Suprapubic skin (tissue), 4 donors: ENCODE measurements at regions not wholly inside any gene's neighbourhood (a gene's known extent, or its start where the extent isn't known, plus 50 kb on each side); places are given as distances from the start of the nearest gene placed in this dataset.

ENCODE experiments used
- DNase-seq, 2 donors: peaks; one replicate each; pipeline ENCODE4 v3.0.0-alpha.2; 2019; ENCODE audit warnings: low spot score in 2 of 2
- H3K27ac ChIP-seq: fragments of 200-600 bp; sonication (generic); one replicate; pipeline ENCODE4 v1.5.1; 2019
- H3K27me3 ChIP-seq: fragments of 200-600 bp; sonication (generic); one replicate; pipeline ENCODE4 v1.5.1; 2019
- H3K36me3 ChIP-seq: fragments of 200-600 bp; sonication (generic); one replicate; pipeline ENCODE4 v1.5.1; 2019
- H3K4me1 ChIP-seq: fragments of 200-600 bp; sonication (generic); one replicate; pipeline ENCODE4 v1.5.1; 2019
- H3K4me3 ChIP-seq: fragments of 200-600 bp; sonication (generic); one replicate; pipeline ENCODE4 v1.5.1; 2019; ENCODE audit warnings: mild to moderate bottlenecking
- H3K9me3 ChIP-seq: fragments of 200-600 bp; sonication (generic); one replicate; pipeline ENCODE4 v1.5.1; 2019
- CTCF ChIP-seq, 2 donors: fragments of 200-600 bp in 1 of 2; fragments of 450-650 bp in 1 of 2; sonication (generic) in 1 of 2; IDR thresholded peaks; one replicate each; pipeline ENCODE4 v1.5.1; 2016 to 2019; ENCODE audit warnings: antibody characterized with exemption in 2 of 2, mild to moderate bottlenecking in 1 of 2, moderate library complexity in 1 of 2
- EP300 ChIP-seq: sonication (generic); formaldehyde crosslinking; IDR thresholded peaks from one replicate; pipeline ENCODE4 v1.6.1; 2017; ENCODE audit warnings: antibody characterized with exemption
- POLR2A ChIP-seq, 2 donors: fragments of 450-650 bp; IDR thresholded peaks; one replicate each; pipeline ENCODE4 v1.6.1; 2017; ENCODE audit warnings: antibody characterized with exemption in 2 of 2, mild to moderate bottlenecking in 2 of 2, moderate library complexity in 2 of 2
- POLR2AphosphoS5 ChIP-seq, 3 donors: sonication (generic); formaldehyde crosslinking; IDR thresholded peaks; one replicate each; pipeline ENCODE4 v1.6.1; 2017; ENCODE audit warnings: antibody characterized with exemption in 3 of 3
- WGBS: methylation state at CpG from one replicate; pipeline ENCODE4 v1.1.5; 2018; 5-methylcytosine and 5-hydroxymethylcytosine counted together

GRCh38 chr4:44845993-44846392 lies 119.6 kb upstream of the GNPDA2 start:
- 65% methylated on average over 4 of the region's 4 CpGs for WGBS

GRCh38 chr4:44845309-44845708 lies 119.0 kb upstream of the GNPDA2 start:
- 91% methylated on average over 1 of the region's 1 CpG for WGBS
- H3K36me3 ChIP-seq, result no peaks in the 10 kb centered on the region
- H3K27me3 ChIP-seq, result no peaks in the 10 kb centered on the region
- no peak overlapping the region for H3K27ac ChIP-seq
- H3K9me3 ChIP-seq, result no peaks in the 10 kb centered on the region
- DNase-seq, result no peak
- no peak for TF ChIP-seq POLR2AphosphoS5 (IDR thresholded peaks at IDR 0.05)
- no peak for TF ChIP-seq EP300
- no peak for TF ChIP-seq CTCF (IDR thresholded peaks at IDR 0.05)
- no peak for TF ChIP-seq POLR2A (IDR thresholded peaks at IDR 0.05)
- H3K4me1 ChIP-seq, result no peaks in the 10 kb centered on the region
- H3K4me3 ChIP-seq, result no peak overlapping the region

More at GRCh38 chr4:44845993-44846392, 119.6 kb upstream of the GNPDA2 start:
- TF ChIP-seq EP300 (no peak), POLR2A (IDR thresholded peaks at IDR 0.05) (no peak), POLR2AphosphoS5 (IDR thresholded peaks at IDR 0.05) (no peak), CTCF (IDR thresholded peaks at IDR 0.05) (no peak)
- no peak for DNase-seq
- H3K4me1 ChIP-seq, result no peaks in the 10 kb centered on the region
- H3K27me3 ChIP-seq, result no peaks in the 10 kb centered on the region
- no peaks in the 10 kb centered on the region for H3K36me3 ChIP-seq
- H3K4me3 ChIP-seq, result no peak overlapping the region
- no peak overlapping the region for H3K27ac ChIP-seq
- H3K9me3 ChIP-seq, result no peaks in the 10 kb centered on the region

- TF ChIP-seq POLR2A (IDR thresholded peaks at IDR 0.05) (no peak), EP300 (no peak), CTCF (IDR thresholded peaks at IDR 0.05) (no peak), POLR2AphosphoS5 (IDR thresholded peaks at IDR 0.05) (no peak)
These were observed 116.2 kb upstream of the GNPDA2 start for GRCh38 chr4:44842531-44842930.

GRCh38 chr4:44817930-44818329 lies 91.6 kb upstream of the GNPDA2 start:
- H3K4me3 ChIP-seq, result no peak overlapping the region
- H3K27me3 ChIP-seq, result no peaks in the 10 kb centered on the region
- H3K36me3 ChIP-seq, result no peaks in the 10 kb centered on the region
- no peaks in the 10 kb centered on the region for H3K4me1 ChIP-seq
- DNase-seq, result no peak
- 68% methylated on average over 2 of the region's 2 CpGs for WGBS
- H3K9me3 ChIP-seq, result no peaks in the 10 kb centered on the region
- TF ChIP-seq CTCF (IDR thresholded peaks at IDR 0.05), result no peak
- no peak for TF ChIP-seq POLR2AphosphoS5 (IDR thresholded peaks at IDR 0.05)
- TF ChIP-seq EP300, result no peak
- no peak for TF ChIP-seq POLR2A (IDR thresholded peaks at IDR 0.05)
- H3K27ac ChIP-seq, result no peak overlapping the region

More at GRCh38 chr4:44842531-44842930, 116.2 kb upstream of the GNPDA2 start:
- Histone ChIP-seq H3K9me3 (no peaks in the 10 kb centered on the region), H3K36me3 (no peaks in the 10 kb centered on the region), H3K27ac (no peak overlapping the region), H3K27me3 (no peaks in the 10 kb centered on the region), H3K4me3 (no peak overlapping the region), H3K4me1 (no peaks in the 10 kb centered on the region)
- 45% methylated on average over 4 of the region's 4 CpGs for WGBS
- no peak for DNase-seq

- TF ChIP-seq POLR2A (IDR thresholded peaks at IDR 0.05), result no peak
- no peak for TF ChIP-seq POLR2AphosphoS5 (IDR thresholded peaks at IDR 0.05)
- no peak for TF ChIP-seq EP300
- Histone ChIP-seq H3K27me3 (no peaks in the 10 kb centered on the region), H3K36me3 (no peaks in the 10 kb centered on the region), H3K9me3 (peaks cover 6% of the 10 kb centered on the region), H3K4me3 (no peak overlapping the region), H3K27ac (no peak overlapping the region), H3K4me1 (no peaks in the 10 kb centered on the region)
- WGBS, result 43% methylated on average over 2 of the region's 2 CpGs
- no peak for DNase-seq
These were observed 79.7 kb upstream of the GNPDA2 start for GRCh38 chr4:44806071-44806470.

- 100% methylated on average over 1 of the region's 1 CpG for WGBS
These were observed 77.9 kb upstream of the GNPDA2 start for GRCh38 chr4:44804301-44804700.

More at GRCh38 chr4:44804301-44804700, 77.9 kb upstream of the GNPDA2 start:
- H3K4me1 ChIP-seq, result no peaks in the 10 kb centered on the region
- H3K27ac ChIP-seq, result no peak overlapping the region
- H3K36me3 ChIP-seq, result no peaks in the 10 kb centered on the region
- H3K4me3 ChIP-seq, result no peak overlapping the region
- TF ChIP-seq POLR2A (IDR thresholded peaks at IDR 0.05), result no peak
- no peak for TF ChIP-seq EP300
- no peak for TF ChIP-seq POLR2AphosphoS5 (IDR thresholded peaks at IDR 0.05)
- TF ChIP-seq CTCF (IDR thresholded peaks at IDR 0.05), result no peak
- no peaks in the 10 kb centered on the region for H3K27me3 ChIP-seq
- no peaks in the 10 kb centered on the region for H3K9me3 ChIP-seq
- no peak for DNase-seq
